ENCODE measurements at regions not wholly inside any gene's neighbourhood (a gene's known extent, or its start where the extent isn't known, plus 50 kb on each side); places are given as distances from the start of the nearest gene placed in this dataset.

DNA sequence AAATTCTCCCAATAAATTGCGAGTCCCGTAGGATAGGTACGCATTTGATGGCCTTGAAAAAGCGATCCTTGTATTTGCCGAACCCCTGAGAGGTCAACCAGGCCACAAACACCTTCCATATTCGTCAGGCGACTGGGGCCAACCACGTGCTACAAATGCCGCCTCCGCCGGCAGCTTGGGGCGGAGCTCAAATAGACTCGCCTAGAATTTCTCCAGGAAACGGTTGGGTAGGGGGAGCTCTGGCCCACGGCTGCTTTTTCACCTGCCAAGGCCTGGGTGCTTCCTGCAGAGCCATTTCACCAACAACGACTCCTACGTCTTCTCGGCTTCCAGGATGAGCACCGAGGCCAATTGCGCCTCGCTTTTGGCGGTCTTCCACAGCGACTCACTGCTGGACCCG is 53.4 kb upstream of the KIF5B start:
- Mint-ChIP-seq H3K27ac (no peak overlapping the region), H3K27me3 (ENCODE audit: low read depth) (peaks cover 10% of the 10 kb centered on the region), H3K36me3 (ENCODE audit: low read depth) (no peaks in the 10 kb centered on the region), H3K9me3 (no peaks in the 10 kb centered on the region), H3K4me3 (no peak overlapping the region), H3K4me1 (ENCODE audit: low read depth) (no peaks in the 10 kb centered on the region)

Data from T-helper 1 cell treated with Interleukin-12 subunit alpha and Interleukin-12 subunit beta and Interleukin-4 antibody, amounts not matched to agents 30 μg/mL and 1 μg/mL, for 36 hours (primary cell).